HEK293T (cell line): ENCODE measurements at regions not wholly inside any gene's neighbourhood (a gene's known extent, or its start where the extent isn't known, plus 50 kb on each side); places are given as distances from the start of the nearest gene placed in this dataset.

Experiments used
- CTCF ChIA-PET: fragments of 350-600 bp; formaldehyde crosslinking; extraction: SDS; loops from one replicate; lab custom pipeline; 2021; ENCODE audit warnings: antibody characterized with exemption, inconsistent platforms; lab: Yijun Ruan, JAX
- POLR2A ChIA-PET: fragments of 350-600 bp; formaldehyde crosslinking; extraction: SDS; loops from one replicate; lab custom pipeline; 2020; ENCODE audit warnings: antibody characterized with exemption, inconsistent platforms; lab: Yijun Ruan, JAX
- DNase-seq: peaks from one replicate; pipeline ENCODE4 v3.0.0; 2012; ENCODE audit warnings: mixed read lengths; ENCODE audit errors: extremely low spot score
- ARNT ChIP-seq: fragments of 450-650 bp; IDR thresholded peaks from 2 replicates; pipeline ENCODE4 v1.6.1; 2017; ENCODE audit warnings: mild to moderate bottlenecking
- BHLHE40 ChIP-seq: fragments of 450-650 bp; IDR thresholded peaks from 2 replicates; pipeline ENCODE4 v1.6.1; 2016; ENCODE audit warnings: mild to moderate bottlenecking, moderate library complexity, borderline replicate concordance
- CTBP1 ChIP-seq: fragments of 450-650 bp; IDR thresholded peaks from 2 replicates; pipeline ENCODE4 v1.6.1; 2016; ENCODE audit warnings: borderline replicate concordance
- ELF4 ChIP-seq: fragments of 450-650 bp; IDR thresholded peaks from 2 replicates; pipeline ENCODE4 v1.6.1; 2017; ENCODE audit warnings: antibody characterized with exemption
- FOXA1 ChIP-seq: fragments of 450-650 bp; IDR thresholded peaks from 2 replicates; pipeline ENCODE4 v1.6.1; 2016; ENCODE audit warnings: mild to moderate bottlenecking
- FOXK2 ChIP-seq: fragments of 450-650 bp; IDR thresholded peaks from 2 replicates; pipeline ENCODE4 v1.6.1; 2016; ENCODE audit warnings: mild to moderate bottlenecking
- FOXM1 ChIP-seq: fragments of 450-650 bp; IDR thresholded peaks from 2 replicates; pipeline ENCODE4 v1.6.1; 2017; ENCODE audit warnings: mild to moderate bottlenecking, borderline replicate concordance
- HDGF ChIP-seq: fragments of 450-650 bp; IDR thresholded peaks from 2 replicates; pipeline ENCODE4 v1.6.1; 2017; ENCODE audit warnings: antibody characterized with exemption, borderline replicate concordance
- L3MBTL2 ChIP-seq: fragments of 450-650 bp; conservative IDR thresholded peaks from 2 replicates; pipeline ENCODE4 v1.6.1; 2016; ENCODE audit warnings: mild to moderate bottlenecking
- LEF1 ChIP-seq: fragments of 450-650 bp; IDR thresholded peaks from 2 replicates; pipeline ENCODE4 v1.6.1; 2017; ENCODE audit warnings: mild to moderate bottlenecking, borderline replicate concordance
- NFRKB ChIP-seq: fragments of 450-650 bp; IDR thresholded peaks from 2 replicates; pipeline ENCODE4 v1.6.1; 2016; ENCODE audit warnings: mild to moderate bottlenecking, moderate library complexity
- PKNOX1 ChIP-seq: fragments of 450-650 bp; IDR thresholded peaks from 2 replicates; pipeline ENCODE4 v1.6.1; 2016
- SP1 ChIP-seq: fragments of 450-650 bp; IDR thresholded peaks from 2 replicates; pipeline ENCODE4 v1.6.1; 2017
- SUZ12 ChIP-seq: fragments of 450-650 bp; IDR thresholded peaks from 2 replicates; pipeline ENCODE4 v1.6.1; 2016; ENCODE audit warnings: mild to moderate bottlenecking
- TARDBP ChIP-seq: fragments of 450-650 bp; IDR thresholded peaks from 2 replicates; pipeline ENCODE4 v1.6.1; 2016
- ZNF384 ChIP-seq: fragments of 450-650 bp; IDR thresholded peaks from 2 replicates; pipeline ENCODE4 v1.6.1; 2016

DNA sequence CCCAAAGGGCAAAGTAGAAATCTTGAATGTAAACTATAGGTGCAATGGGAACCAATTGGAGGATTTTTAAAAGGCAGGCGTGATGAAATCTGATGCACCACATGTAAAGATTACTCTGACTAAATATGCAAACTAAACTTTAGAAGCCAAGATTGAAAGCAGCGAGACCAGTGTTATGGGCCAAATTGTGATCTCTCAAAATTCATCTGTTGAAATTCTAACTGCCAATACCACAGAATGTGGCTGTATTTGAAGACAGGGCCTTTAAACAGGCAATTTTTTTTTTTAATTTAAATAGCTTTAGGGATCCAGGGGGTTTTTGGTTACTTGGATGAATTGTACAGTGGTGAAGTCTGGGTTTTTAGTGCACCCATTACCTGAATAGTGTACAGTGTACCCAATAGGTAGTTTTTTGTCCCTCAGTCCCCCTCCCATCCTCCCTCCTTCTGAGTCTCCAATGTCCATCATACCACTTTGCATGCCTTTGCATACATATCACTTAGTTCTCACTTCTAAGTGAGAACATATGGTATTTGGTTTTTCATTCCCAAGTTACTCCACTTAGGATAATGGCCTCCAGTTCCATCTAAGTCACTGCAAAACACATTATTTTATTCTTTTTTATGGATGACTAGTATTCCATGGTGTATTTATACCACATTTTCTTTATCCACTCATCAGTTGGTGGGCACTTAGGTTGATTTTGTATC is 69.7 kb downstream of the DRD1 start:
- CTCF ChIA-PET = interaction anchor here (0.6 kb wide), 1 partner anchor 50 kb away, joined by 3 read pairs; no protein-coding TSS in a partner anchor

DNA sequence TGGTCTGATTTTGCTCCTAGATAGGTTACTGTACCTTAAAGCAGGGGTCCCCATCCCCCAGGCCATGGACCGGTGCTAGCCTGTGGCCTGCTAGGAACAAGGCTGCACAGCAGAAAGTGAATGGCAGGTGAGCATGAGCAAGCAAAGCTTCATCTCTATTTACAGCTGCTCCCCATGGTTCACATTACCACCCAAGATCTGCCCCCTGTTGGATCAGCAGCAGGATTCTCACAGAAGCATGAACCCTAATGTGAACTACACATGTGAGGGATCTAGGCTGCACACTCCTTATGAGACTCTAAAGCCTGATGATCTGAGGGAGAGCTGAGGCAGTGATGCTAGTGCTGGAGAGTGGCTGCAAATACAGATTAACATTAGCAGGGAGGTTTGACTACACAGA is 78.1 kb downstream of the DRD1 start:
- no peak for DNase-seq
- no peak for TF ChIP-seq L3MBTL2
- TF ChIP-seq ZNF384 = no peak
- no peak for TF ChIP-seq NFRKB
- TF ChIP-seq FOXK2 = no peak
- TF ChIP-seq CTBP1 = no peak
- TF ChIP-seq ELF4 = no peak
- TF ChIP-seq FOXM1 = no peak
- no peak for TF ChIP-seq PKNOX1
- TF ChIP-seq FOXA1 = no peak
- TF ChIP-seq TARDBP = no peak
- TF ChIP-seq SUZ12 = no peak
- TF ChIP-seq BHLHE40 = no peak
- TF ChIP-seq ARNT = no peak
- no peak for TF ChIP-seq SP1
- CTCF ChIA-PET = no interaction called here
- POLR2A ChIA-PET = no interaction called here

More for the DNA sequence above, 69.7 kb downstream of the DRD1 start:
- POLR2A ChIA-PET = no interaction called here
- TF ChIP-seq ZNF384 = no peak
- no peak for TF ChIP-seq FOXA1
- no peak for TF ChIP-seq BHLHE40
- no peak for TF ChIP-seq ARNT
- TF ChIP-seq FOXK2 = no peak
- TF ChIP-seq TARDBP = no peak
- TF ChIP-seq NFRKB = no peak
- no peak for TF ChIP-seq ELF4
- no peak for TF ChIP-seq SP1
- TF ChIP-seq SUZ12 = no peak
- no peak for TF ChIP-seq LEF1
- DNase-seq = no peak

- ChIA-PET POLR2A (no interaction called here), CTCF (interaction anchor here (0.5 kb wide), 1 partner anchor 101 kb away, joined by 3 read pairs; no protein-coding TSS in a partner anchor)
Measured at GRCh38 chr5:175363300-175363699, 80.7 kb downstream of the DRD1 start.

DNA sequence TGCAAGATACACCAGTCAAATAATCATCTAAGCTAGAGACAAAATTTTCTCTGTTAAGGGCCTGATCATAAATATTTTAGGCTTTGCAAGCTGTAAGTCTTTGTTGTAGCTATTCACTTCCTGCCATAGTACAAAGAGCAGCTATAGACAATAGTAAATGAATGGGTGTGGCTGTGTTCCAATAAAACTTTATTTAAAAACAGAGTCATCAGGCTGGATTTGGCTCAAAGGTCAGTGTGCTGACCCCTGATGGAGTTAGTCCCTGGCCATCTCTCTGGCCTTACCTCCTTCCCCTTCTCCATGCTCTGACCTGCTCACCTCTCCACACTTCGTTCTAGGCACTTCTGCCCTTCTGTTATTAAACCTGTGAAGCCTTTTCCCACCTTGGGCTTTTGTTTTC is 86.0 kb downstream of the DRD1 start:
- ChIA-PET CTCF (no interaction called here), POLR2A (no interaction called here)
- DNase-seq = no peak
- TF ChIP-seq FOXA1 = no peak
- TF ChIP-seq ZNF384 = no peak
- no peak for TF ChIP-seq TARDBP
- TF ChIP-seq L3MBTL2 = no peak
- TF ChIP-seq ARNT = no peak
- no peak for TF ChIP-seq FOXM1
- no peak for TF ChIP-seq NFRKB
- TF ChIP-seq HDGF = no peak

More at GRCh38 chr5:175363300-175363699, 80.7 kb downstream of the DRD1 start:
- no peak for TF ChIP-seq ELF4
- no peak for TF ChIP-seq FOXM1
- no peak for TF ChIP-seq CTBP1
- TF ChIP-seq BHLHE40 = no peak
- no peak for TF ChIP-seq FOXK2
- no peak for TF ChIP-seq TARDBP
- no peak for TF ChIP-seq LEF1
- no peak for TF ChIP-seq FOXA1
- no peak for TF ChIP-seq NFRKB
- TF ChIP-seq SUZ12 = no peak
- TF ChIP-seq SP1 = no peak
- TF ChIP-seq ARNT = no peak
- TF ChIP-seq PKNOX1 = no peak
- no peak for DNase-seq

DNA sequence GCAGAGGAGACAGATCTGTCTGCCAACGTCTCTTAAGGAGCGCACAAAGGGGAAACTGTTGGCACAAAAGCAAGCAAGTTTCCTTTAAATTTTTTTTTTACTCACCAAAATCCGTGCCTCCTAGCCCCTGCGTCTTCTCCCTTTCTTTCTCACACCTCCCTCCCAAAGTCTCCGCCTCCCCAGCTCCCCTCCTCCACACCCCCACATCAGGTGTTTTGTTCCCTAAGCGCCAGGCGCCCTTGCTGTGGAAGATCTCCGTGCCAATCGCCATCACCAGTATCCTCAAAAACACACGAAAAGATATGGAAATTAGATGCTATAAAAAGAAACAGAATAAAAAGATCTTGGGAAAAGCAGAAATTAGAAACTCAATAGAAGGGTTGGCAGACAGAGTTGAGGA is 87.6 kb downstream of the DRD1 start:
- CTCF ChIA-PET = no interaction called here
- no peak for DNase-seq
- no peak for TF ChIP-seq BHLHE40
- TF ChIP-seq FOXM1 = no peak
- no peak for TF ChIP-seq LEF1
- no peak for TF ChIP-seq CTBP1
- TF ChIP-seq SP1 = no peak
- no peak for TF ChIP-seq NFRKB
- no peak for TF ChIP-seq L3MBTL2
- TF ChIP-seq TARDBP = no peak
- no peak for TF ChIP-seq FOXK2
- no peak for TF ChIP-seq ARNT
- TF ChIP-seq ZNF384 = no peak
- no peak for TF ChIP-seq SUZ12
- TF ChIP-seq PKNOX1 = no peak
- TF ChIP-seq HDGF = no peak
- TF ChIP-seq FOXA1 = no peak
- no peak for TF ChIP-seq ELF4
- POLR2A ChIA-PET = no interaction called here

DNA sequence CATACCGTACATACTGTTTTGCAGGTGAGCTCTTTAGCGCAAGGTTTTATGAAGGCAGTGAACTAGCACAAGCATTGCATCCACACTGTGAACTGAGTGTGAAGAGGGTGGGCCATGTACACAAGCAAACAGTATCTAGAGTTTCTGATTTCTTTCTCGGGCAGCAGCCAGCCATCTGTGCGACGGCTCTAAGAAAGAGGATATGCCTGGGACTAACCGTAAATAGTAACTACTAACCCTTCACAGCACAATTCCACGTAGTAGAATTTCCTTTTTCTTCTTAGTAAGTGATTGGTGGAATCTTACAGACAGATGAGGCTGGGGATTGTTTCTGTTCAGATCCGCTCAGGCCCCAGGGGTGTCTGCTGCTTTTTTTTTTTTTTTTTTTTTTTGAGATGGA is 89.0 kb downstream of the DRD1 start:
- no peak for TF ChIP-seq FOXM1
- no peak for TF ChIP-seq PKNOX1
- TF ChIP-seq HDGF = no peak
- no peak for TF ChIP-seq BHLHE40
- no peak for TF ChIP-seq FOXA1
- TF ChIP-seq ELF4 = no peak
- no peak for TF ChIP-seq FOXK2
- TF ChIP-seq NFRKB = no peak
- no peak for TF ChIP-seq ZNF384
- no peak for TF ChIP-seq LEF1
- no peak for TF ChIP-seq L3MBTL2
- CTCF ChIA-PET = interaction anchor here (0.7 kb wide), 1 partner anchor 10 kb away, joined by 3 read pairs; no protein-coding TSS in a partner anchor
- POLR2A ChIA-PET = no interaction called here
- no peak for DNase-seq
